OCI-LY3 (cell line): ENCODE measurements at regions not wholly inside any gene's neighbourhood (a gene's known extent, or its start where the extent isn't known, plus 50 kb on each side); places are given as distances from the start of the nearest gene placed in this dataset.

Experiments
- EZH2phosphoT487 ChIP-seq: fragments of 200-600 bp; shearing (Covaris generic); IDR thresholded peaks from 2 replicates; pipeline ENCODE4 v1.6.1; 2018; ENCODE audit warnings: antibody characterized with exemption, mixed run types, low read depth
- TF ChIP-seq, protein P1 (sequence below): fragments of 200-600, 300-600 bp; sonication (generic); IDR thresholded peaks from 2 replicates; pipeline ENCODE4 v1.5.1; 2014; ENCODE audit warnings: antibody characterized with exemption, low read length, low read depth

DNA sequence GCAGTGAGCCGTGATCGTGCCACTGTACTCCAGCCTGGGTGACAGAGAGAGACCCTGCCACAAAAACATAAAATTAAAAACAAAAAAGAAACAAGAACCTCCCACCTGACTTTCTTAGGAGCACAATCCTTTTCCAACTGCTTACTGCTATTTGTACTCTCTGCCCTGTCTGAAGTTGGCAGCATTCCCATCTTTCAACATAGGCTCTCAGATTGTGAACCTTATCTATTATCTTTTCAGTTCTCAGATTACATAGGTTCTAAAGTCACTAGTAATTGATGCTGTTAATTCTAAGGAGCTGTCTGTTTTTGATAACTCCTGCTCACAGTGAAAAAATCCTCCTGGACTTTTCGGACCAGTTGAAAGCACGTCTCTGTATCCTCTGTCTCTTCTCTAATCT is 812.2 kb upstream of the CT83 start:
- TF ChIP-seq, protein P1, sequence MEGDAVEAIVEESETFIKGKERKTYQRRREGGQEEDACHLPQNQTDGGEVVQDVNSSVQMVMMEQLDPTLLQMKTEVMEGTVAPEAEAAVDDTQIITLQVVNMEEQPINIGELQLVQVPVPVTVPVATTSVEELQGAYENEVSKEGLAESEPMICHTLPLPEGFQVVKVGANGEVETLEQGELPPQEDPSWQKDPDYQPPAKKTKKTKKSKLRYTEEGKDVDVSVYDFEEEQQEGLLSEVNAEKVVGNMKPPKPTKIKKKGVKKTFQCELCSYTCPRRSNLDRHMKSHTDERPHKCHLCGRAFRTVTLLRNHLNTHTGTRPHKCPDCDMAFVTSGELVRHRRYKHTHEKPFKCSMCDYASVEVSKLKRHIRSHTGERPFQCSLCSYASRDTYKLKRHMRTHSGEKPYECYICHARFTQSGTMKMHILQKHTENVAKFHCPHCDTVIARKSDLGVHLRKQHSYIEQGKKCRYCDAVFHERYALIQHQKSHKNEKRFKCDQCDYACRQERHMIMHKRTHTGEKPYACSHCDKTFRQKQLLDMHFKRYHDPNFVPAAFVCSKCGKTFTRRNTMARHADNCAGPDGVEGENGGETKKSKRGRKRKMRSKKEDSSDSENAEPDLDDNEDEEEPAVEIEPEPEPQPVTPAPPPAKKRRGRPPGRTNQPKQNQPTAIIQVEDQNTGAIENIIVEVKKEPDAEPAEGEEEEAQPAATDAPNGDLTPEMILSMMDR, result no peak
- no peak for TF ChIP-seq EZH2phosphoT487
